ENCODE measurements at regions not wholly inside any gene's neighbourhood (a gene's known extent, or its start where the extent isn't known, plus 50 kb on each side); places are given as distances from the start of the nearest gene placed in this dataset.

DNA sequence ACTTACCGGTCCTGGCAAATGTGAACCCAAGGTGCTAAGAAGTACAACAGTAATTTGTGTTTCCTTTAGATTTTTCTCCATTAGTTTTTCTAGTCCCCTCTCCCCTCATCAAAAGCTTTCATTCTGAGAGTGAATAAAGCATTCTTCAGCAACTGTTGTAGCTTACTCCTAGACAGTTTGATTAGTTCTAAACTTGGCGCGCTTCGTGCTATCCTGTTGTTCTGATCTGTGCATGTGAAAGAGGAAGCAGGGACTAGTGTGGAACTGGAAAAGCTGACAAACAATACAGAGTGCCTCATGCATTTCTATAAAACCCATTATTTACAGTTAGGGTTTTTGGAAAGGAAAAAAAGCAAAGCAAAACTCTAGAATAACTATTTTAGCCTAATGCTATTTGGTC, 556.9 kb upstream of the SLIT2 start:
- no peak for DNase-seq

GRCh38 chr4:19693936-19694570, 557.7 kb upstream of the SLIT2 start:
- DNase-seq = no peak

DNA sequence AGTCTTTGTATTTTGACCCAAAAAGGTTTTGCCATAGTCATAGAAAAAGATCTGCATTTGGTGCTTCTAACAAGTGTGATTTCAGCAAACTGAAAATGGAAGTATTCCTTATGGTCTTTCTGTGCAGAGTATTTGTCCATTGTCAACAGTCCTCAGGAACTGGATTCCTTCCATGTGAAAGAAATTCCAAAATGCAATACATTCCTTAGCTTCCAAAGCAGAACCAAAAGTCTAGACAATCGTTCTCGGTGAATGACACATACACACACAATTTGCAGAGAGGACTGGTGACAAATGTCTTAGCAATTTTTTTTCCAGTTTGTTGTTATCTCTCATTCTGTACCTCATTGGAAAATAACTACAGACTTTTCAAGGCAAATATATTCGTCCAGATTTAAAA, 562.2 kb upstream of the SLIT2 start:
- DNase-seq = no peak

DNA sequence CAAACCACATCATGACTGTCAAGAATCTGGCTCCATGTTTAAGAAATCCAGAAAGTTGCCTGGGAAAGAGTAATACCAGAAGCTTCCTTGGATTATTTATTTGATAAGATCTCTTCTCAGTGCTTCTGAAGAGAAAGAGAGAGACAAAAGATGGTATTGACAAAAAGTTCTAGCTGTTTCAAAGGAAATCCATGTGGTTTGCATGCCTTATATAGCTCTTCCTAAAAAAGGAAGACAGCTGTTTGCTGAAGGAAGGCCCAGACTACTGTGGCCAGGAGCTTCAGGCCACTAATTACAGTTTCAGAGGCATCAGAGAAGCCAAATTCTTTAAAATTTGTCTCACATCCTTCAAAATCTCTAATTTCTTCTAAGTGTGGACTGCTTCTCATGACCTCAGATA, 565.2 kb upstream of the SLIT2 start:
- no peak for DNase-seq

DNA sequence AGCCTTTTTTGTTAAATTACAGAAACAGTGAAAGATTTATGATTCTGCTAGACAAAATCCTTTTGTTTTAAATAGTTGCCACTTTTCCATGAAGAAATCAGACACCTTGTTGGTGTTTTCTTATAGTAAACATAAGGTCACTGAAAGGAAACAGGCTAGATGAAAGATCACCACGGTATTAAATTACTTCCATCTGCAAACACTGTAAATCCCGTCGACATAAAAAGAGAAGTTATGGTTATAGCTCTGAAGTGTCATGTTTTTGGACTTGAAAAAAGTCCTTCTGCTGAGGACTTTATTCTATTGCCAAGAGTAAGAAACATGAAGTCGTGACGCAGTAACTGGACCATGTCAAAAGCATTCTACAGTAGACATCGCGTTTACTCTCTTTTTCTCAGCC, 567.6 kb upstream of the SLIT2 start:
- DNase-seq = no peak

- no peak for DNase-seq
Measured at GRCh38 chr4:19683426-19683825, 568.3 kb upstream of the SLIT2 start.

GRCh38 chr4:19677211-19677610, 574.5 kb upstream of the SLIT2 start:
- no peak for DNase-seq

- DNase-seq = no peak
Measured at GRCh38 chr4:19675172-19675811, 576.4 kb upstream of the SLIT2 start.

- DNase-seq = no peak
Measured at GRCh38 chr4:19659101-19659500, 592.6 kb upstream of the SLIT2 start.

DNA sequence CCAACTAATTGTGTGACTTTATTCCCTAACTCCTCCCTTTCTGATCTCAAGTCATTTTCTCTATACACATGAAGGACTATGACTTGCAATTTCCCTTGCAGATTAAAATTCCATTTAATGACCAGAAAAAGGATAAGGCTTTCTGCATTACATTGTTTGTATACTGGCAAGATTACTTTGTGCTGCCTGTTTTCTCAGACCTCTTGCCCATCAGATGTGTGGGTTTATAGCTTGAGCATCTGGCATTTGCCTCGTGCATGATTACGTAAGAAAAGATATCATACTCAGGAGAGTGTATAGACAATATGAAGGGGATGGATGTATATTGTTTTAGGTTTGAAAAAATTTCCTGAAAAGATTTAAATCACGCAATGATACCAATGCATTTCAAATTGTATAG, 593.8 kb upstream of the SLIT2 start:
- DNase-seq = no peak

GRCh38 chr4:19655666-19656065, 596.0 kb upstream of the SLIT2 start:
- DNase-seq = no peak

DNA sequence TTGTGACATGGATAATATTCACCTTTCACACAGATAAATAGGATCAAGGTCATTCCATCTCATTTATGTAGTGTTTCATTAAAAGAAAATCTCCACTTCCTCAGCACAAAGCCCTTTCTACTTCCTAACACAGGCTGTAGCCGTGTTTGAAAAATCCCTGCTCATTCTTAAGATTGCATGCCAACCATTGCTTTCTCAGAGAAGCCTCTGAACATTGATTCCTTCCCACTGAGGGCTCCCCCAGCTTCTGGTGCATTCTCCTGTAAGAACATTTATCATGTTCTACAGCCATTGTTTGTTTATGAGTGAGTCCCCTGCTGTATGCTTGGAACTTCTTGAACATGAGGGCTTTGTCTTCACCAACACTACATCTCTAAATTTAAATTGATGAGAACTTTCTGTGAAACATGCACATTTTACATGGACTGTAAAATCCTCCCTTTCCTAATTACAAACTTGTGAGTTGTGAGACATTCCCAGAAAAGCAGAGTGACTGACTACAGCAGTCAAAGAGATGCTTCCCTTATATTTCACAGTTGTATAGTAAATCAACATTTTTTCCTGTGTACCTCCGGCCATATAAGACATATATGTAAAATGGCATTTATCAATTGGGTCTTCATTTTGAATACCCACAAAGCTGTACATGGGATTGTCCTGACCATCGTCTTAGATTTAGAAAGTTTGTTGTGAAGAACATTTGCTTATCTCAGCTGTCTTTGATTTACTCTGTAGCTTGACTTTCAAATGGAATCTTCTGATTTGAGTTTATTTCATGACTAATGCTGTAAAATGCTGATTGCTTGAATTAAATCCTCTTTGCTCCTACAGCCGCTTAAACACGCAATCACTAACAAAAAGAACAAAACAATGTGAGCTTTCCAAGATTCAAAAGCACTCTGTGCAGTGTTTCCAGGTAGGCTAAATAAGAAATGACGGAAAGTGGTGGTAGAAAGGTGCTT, 600.5 kb upstream of the SLIT2 start:
- DNase-seq = no peak

DNA sequence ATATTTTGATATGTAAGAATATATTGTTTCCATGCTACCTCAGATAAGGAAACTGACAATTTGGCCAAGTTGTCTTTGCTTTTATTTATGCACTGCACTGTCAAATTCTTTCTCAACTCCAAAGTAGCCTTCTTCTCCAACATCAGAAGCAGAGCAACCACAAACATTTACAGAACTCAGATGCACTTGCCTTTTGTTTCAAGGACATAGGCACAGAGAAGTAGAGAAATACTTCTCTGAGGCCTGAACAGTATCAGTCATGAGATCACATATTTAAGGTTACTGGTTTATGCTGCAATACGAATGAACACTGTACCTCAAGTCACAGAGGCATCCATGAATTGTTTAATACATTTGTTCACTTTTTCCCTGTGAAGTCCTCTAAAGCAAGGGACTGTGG, 606.1 kb upstream of the SLIT2 start:
- DNase-seq = no peak

DNA sequence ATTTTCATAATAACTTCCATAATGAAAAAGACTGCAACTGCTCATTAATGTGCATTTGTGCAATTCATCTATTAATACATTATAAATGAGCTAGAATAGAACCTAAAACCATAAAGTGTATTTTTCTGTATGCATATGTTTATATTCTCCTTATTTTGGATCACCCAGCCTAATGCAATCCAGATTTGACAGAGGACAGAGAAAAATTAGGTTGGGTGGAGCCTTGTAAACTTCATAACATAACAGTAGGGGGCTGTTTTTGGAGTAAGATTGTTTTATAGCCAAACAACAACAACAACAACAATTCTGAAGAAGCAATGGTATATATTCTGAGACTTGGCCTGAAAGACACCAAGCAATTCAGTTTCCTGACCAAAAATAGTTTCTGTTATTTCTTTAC, 615.3 kb upstream of the SLIT2 start:
- no peak for DNase-seq

- DNase-seq = no peak
Measured at GRCh38 chr4:19631814-19632213, 619.9 kb upstream of the SLIT2 start.

DNA sequence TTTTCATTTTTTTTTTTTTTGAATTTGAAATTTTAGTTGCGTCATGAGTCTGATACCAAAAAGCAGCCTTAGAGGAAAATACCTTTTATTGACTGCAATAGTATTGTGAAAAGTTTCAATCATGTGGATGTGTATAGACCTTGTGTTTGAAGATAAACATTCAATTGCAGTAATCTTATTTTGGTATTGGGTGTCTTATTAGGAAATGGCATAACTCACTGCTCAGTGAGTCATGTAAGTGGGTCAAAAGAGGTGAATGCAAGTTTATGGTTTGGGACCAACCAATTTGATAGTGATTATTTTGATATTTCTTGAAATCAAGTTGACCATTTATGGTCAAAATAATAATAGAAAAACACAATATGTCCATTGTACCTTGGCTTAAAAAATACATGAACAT, 627.8 kb upstream of the SLIT2 start:
- no peak for DNase-seq

DNA sequence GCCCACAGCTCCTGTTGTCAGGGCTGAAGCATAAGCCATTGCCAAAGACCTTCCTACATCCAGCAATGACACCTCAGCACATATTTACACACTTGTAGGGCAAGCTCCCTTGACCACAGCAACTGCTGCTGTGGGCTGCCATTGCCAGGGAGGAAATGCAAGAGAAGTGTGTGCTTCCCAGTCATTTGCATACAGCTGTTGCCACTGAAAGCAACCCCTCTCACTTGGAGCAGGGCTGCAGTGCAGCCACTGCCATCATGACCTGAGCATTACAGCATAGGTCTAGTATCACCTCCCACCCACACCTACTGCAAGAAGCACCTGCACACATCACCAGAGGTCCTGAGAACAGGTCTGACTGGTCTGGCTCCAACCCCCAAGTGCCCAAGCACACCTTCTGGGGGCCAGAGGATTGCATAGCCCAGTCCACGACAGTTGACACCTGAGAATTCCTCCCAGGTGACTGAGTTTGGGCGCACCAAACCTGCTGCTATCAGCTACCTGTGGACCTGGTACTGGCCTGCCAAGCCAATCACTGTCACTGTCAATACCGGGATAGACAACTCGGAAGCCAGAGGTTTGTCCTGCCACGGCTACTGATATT, 636.5 kb upstream of the SLIT2 start:
- DNase-seq = no peak

GRCh38 chr4:19614171-19614570, 637.5 kb upstream of the SLIT2 start:
- no peak for DNase-seq

DNA sequence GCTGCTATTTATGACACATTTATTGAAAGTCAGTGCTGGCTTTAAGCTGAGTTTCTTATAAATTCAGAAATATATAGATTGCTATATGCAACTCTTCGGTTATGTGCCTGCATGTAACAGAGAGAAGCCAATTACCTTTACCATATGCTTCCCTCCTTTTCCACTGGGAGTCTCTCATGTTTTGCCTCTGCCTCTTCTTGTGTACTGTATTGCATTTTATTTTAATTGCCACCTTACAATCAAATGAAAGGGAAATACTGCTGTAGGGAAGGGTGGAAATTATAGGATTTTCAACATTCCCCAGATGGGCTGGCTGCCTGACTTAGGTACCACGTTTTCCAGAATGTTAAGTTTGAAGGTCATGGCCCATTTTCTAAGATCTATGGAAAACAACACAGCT, 655.4 kb upstream of the SLIT2 start:
- no peak for DNase-seq

GRCh38 chr4:19592391-19592790, 659.3 kb upstream of the SLIT2 start:
- no peak for DNase-seq

DNA sequence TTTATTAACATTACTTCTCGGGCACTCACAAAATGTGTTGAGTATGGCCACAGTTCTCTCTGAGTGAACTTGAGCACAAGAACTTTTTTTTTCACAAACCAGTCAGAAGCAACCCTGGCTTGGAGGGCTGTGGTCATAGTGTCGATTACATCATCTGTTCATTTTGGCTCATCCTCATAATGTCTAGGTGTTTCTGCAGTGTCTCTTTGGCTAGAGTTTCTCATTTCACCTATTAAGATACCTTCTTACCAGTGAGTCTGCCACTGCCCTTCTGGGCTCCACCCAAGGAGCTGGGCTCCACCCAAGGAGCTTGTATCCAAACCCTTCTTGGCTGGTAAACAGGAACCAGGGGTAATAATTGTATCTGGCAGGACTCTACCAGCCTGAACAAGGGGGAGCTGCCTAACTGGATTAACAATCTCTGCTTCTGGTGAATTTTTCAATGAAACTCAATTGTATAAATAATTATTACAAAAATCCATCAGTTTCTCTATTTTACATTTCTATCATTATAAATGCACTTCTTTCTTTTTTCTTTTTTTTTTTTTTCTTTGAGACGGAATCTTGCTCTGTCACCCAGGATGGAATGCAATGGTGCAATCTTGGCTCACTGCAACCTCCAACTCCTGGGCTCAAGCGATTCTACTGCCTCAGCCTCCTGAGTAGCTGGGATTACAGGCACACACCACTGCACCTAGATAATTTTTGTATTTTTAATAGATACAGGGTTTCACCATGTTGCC, 667.7 kb upstream of the SLIT2 start:
- no peak for DNase-seq

GRCh38 chr4:19580095-19580494, 671.6 kb upstream of the SLIT2 start:
- DNase-seq = no peak

GRCh38 chr4:19579608-19580007, 672.1 kb upstream of the SLIT2 start:
- no peak for DNase-seq
